OCI-LY3 (cell line): ENCODE measurements at regions not wholly inside any gene's neighbourhood (a gene's known extent, or its start where the extent isn't known, plus 50 kb on each side); places are given as distances from the start of the nearest gene placed in this dataset.

Source experiments
- CTCF ChIP-seq: fragments of 200-600, 300-600 bp; sonication (generic); IDR thresholded peaks from 2 replicates; pipeline ENCODE4 v1.5.1; 2014; ENCODE audit warnings: antibody characterized with exemption, low read length, low read depth
- EZH2phosphoT487 ChIP-seq: fragments of 200-600 bp; shearing (Covaris generic); IDR thresholded peaks from 2 replicates; pipeline ENCODE4 v1.6.1; 2018; ENCODE audit warnings: antibody characterized with exemption, mixed run types, low read depth

- TF ChIP-seq CTCF, result no peak
- no peak for TF ChIP-seq EZH2phosphoT487
Measured at GRCh38 chr16:9160551-9160911, 69.1 kb downstream of the HAPSTR1 start.
